ENCODE measurements at regions not wholly inside any gene's neighbourhood (a gene's known extent, or its start where the extent isn't known, plus 50 kb on each side); places are given as distances from the start of the nearest gene placed in this dataset.

DNA sequence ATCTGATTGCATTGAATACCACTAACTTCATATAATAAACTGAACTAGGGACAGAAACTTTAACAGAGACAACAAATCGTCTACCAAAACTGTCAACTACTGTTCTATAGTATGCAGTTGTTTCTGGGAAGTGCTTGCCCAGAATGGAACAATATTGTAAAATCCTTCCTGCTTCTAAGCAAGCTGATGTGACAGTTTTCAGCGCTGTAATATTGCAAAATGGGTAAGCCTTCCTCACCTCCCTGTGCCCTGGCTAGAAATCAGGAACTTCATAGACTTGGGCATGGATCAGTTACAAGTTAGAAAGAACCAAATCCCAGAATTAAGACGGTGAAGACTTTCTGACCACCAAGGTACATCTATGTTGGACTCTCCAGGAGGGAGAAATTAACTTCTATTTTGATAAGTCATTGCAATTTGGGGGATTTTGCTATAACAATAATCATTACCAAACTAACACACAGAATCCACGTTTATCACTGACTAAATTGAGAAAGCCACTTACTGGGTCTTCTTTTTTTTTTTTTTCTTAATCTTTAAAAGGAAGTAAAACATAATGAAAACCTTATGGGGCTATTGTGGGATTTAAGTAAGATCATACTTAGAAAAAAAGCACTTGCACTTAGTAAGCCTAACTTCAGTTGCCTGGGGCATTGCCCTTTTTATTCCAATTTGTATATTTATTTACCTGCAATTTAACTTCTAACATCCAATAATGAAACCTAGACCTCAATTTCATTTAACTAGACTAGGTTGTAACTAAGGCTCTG, 261.5 kb downstream of the TRIB2 start:
- DNase-seq = peak; percentile 42 to 52

DNA sequence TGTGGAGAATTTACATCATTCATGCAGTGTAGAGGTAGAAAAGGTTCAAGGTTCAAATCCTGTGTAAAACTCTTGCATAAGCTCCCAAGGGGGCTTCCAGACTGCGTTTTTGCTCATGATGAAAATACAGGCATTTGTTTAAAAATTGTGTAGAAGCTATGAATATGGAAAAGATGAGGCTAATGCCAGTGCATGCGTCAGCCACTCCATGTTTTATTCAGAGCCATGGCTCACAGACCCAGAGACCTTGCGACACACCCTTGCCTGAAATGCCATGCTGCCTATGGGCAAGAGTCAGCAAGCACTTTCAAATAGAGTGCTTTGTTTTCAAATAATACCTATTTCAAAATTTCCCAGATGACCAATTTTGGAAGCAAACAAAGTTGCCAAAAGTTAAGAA, 262.3 kb downstream of the TRIB2 start:
- no peak for DNase-seq

DNA sequence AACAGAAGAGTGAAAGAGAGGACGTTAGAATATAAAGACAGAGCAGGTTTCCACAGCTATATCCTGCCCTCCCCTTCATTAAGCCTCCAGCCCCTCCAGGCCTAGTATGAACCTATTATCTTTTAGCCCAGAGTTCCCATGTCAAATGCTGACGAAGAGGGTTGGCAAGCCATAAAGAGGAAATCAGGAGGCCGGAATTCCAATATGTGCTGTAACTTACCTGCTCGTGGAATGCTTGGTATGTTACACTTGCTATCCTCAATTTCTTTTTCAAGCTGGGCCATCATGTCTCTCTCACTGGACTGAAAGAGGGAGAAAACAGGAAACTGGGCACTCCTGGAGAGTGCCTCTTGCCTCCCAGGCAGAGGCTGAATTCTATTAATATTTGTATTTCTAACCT, 264.1 kb downstream of the TRIB2 start:
- no peak for DNase-seq

GRCh38 chr2:12982149-12982584, 265.4 kb downstream of the TRIB2 start:
- peak; percentile 82 to 84 for DNase-seq

DNA sequence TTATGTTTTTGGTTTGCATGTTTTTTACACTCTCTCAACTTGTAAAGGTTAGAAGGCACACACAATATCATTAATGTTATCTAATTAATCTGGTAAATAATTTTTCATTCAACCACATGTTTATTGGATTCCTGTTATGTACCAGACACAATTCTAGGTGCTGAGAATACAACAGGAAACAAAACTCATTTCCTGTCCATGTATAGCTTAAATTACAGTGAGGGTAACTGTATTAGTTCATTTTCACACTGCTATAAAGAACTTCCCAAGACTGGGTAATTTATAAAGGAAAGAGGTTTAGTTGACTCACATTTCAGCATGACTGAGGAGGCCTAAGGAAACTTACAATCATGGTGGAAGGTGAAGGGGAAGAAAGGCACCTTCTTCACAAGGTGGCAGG, 270.5 kb downstream of the TRIB2 start:
- DNase-seq = no peak

DNA sequence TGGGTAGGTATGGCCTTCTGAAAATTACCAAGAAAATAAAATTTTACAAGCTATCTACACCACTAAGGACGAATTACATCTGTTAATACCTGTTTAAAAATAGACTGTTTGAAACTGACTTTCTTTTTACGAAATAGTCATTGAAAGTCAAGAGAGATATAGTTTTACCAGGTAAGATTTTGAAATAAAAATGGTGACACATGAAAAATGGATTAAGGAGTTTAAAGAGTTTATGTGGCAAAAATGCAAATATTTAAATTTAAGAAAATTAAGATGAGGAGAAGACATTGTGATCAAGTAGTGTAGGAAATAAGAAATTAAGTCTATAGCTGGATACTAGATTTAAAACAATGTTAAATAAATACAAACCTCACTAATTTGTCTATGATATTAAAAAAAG, 271.5 kb downstream of the TRIB2 start:
- no peak for DNase-seq

GRCh38 chr2:12990523-12990922, 273.8 kb downstream of the TRIB2 start:
- peak in 1 of 2 experiments; percentile 21 for DNase-seq

DNA sequence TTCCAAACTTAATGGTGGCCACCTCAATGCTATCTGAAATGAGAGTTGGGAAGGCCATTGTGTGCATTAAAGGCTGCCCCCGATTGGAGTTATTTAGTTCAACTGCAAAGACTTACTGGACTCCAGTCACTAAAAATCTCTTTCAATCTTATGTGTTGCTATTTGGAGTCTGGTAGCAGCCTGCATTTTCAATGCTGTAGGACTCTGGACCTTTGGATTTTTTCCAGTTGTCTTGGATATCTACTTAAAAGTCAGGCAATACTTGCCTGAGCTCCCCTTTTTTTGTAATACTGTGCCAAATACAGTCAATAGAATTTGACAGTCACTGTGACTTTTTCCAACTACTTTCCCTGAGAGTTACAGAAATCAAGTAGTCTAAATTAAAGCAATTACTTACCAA, 281.9 kb downstream of the TRIB2 start:
- DNase-seq = no peak

DNA sequence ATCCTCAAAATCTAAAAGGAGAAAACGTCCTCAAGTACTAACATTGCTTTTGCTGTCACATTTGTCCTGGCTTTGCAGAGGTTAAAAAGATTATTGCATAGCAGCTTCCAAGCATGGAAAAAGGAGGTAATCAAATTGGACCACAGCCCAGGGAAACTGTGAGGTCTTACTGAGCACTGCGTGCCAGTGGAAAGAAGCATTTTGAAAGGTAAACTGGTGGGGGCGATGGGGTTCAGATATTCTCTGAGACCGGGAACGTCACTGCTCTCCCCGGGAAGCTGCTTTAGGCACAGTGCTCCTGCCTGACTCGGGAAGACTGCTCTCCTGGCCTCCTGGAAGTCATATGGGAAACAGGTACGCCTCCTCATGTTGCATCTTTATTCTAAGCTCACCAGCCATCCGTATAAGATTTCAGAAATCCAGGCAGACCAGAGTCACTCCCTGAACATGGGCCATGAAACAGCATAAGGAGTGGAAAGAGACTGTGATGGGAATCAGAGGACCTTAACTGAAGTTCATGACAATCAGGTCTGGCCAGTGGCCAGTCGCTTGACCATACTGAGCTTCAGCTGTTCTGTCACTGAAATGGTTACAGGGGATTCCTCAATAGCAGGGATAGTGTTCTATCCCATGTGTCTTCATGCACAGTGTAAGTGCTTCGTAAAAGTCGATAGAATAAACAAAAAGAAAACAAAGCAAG, 284.1 kb downstream of the TRIB2 start:
- no peak for DNase-seq

- peak; percentile 58 to 67 for DNase-seq
These were observed 284.7 kb downstream of the TRIB2 start for GRCh38 chr2:13001408-13001807.

DNA sequence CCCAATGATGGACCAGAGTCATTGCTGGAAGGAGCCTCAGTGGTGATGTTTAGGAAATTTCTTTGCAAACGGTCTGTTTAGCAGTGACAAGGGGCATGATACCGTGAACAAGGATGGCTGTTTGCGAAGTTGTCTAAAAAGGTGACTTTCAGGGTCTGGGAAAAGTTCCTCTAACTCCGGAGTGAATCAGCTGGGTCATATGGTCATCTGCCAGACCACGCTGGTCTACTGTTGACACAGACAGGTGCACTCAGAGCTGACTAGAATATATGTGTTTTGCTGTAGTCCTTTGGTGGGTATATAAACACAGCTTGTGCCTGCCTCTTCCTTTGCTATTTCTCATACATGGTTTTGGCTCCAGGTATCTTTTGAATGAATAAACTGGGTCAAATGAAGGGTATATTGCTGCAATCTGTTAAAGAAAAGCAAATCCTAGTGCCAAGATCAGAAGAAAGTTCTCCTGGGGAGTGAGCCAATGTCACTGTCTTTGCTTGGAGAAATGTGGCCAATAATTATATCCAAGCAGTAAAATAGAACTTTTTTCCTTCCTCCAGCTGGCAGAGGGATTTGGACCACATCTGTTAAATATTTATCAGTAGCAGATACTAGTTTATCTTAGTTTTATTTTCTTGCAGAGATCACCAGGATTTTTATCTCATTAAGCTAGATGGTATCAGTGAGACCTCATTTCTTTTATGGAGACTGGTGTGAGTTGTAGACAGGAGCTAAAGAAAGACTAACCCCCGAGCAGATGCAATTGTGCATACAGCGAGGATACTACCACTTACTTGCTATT, 286.0 kb downstream of the TRIB2 start:
- no peak for DNase-seq

DNA sequence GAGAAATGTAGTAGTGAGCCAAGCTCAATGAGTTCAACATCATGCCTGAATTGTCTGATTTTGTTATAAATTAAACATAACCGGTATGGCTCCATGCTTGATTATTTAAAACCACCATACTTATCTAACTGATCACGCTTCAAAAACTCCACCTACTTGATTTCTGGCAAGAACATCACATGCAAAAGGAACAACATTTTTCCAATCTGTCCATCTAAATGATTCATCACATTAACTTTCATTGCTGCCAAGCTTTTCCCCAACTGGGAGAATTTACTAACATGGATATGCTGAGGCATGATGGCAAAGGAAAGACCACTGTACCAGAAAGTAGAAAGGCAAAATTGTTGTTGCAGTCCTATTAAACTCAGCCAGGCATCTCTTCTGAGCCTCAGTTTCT, 286.8 kb downstream of the TRIB2 start:
- no peak for DNase-seq

- DNase-seq = no peak
These were observed 288.3 kb downstream of the TRIB2 start for GRCh38 chr2:13005048-13005447.

- peak in 1 of 2 experiments; percentile 6 for DNase-seq
These were observed 289.1 kb downstream of the TRIB2 start for GRCh38 chr2:13005761-13006335.

DNA sequence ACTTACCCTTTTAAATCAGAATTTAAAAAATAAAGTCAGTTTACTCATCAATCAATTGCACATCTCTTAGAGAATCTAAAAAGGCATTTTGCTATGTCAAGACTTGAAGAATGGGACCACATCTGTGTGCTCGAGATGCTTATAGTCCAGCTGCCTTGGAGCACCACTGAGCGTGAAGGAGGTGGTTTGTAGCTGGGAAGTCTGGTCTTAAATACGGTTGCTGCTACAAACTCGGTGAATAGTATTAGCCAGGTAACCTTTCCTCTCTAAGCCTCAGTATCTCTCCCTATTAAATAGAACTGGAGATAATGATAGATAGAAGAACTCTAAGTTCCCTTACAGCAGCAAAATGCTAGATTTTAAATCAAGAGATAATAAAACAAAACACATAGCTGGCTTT, 289.7 kb downstream of the TRIB2 start:
- DNase-seq = no peak

- DNase-seq = peak; percentile 77 to 85
These were observed 290.3 kb downstream of the TRIB2 start for GRCh38 chr2:13006829-13007717.

DNA sequence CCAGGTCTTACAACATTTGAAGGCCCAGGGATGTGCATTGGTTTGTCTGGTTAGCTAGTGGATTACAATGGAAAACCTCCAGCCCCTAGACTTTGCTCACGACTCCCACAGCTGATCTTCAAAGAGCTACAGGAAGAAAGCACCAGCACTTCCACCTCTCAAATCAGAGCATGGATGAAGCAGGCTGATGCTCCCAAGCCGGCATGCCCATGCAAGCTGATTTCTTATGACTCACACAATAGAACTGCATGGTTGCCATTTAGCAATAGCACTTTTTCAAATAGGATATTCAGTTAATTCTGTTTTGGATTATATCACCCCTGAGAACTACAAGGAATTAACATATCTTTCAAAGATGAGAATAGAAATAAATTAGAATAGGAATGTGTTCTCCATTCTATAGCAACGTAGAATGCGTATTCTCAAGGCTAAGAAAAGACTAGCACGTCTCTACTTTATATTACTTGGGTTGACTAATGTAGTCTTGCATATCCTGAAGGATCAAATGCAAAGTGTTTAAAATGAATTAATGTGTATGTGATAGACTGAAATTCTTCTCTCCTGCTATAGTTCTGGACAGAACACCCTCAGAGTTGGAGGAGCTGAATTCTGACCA, 292.4 kb downstream of the TRIB2 start:
- DNase-seq = no peak

DNA sequence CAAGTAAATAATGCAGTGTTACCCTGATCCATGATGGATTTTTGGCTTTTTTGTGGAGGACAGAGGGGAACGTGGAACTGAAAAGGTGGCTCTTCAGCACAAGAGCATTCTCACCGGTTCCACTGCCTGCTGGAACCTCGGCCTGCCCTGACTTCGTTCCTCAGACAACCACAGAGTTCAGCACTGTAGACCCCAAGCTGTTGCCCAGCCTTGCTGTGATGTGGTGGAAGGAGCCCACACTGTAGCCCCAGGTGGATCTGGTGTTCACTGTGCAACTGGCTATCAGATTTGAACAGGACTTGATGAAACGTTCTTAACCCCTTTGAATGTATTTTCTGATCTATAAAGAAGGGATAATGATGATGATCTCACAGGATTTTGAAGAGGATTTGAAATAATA, 293.5 kb downstream of the TRIB2 start:
- DNase-seq = no peak

GRCh38 chr2:13014783-13015182, 298.0 kb downstream of the TRIB2 start:
- DNase-seq = no peak

- DNase-seq = no peak
These were observed 299.0 kb downstream of the TRIB2 start for GRCh38 chr2:13015532-13016320.

DNA sequence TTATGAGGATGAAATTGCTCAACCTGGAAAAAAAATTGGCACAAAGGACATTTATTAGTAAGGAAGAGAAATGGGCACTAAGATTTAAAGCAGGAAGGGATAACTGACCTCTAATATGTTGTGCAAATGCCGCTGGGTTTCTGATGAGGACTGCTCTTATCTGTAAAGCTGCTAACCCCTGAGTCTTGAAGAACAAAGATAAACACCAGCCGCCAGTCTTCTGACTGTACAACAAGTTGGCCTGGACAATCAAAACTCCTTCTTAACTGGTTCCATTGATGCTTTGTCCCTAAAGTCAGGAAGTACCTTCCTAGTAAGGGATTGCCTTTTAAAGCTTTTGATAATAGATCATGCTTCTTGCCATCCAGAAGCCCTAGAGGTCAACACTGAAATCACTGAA, 301.8 kb downstream of the TRIB2 start:
- no peak for DNase-seq
